ENCODE measurements at regions not wholly inside any gene's neighbourhood (a gene's known extent, or its start where the extent isn't known, plus 50 kb on each side); places are given as distances from the start of the nearest gene placed in this dataset.

- TF ChIP-seq POLR2AphosphoS5 (IDR thresholded peaks at IDR 0.05; ENCODE audit: low read depth, low read length): no peak
- TF ChIP-seq POLR2A (IDR thresholded peaks at IDR 0.05; ENCODE audit: low read depth, low read length): no peak
- no peak for TF ChIP-seq SPI1 (IDR thresholded peaks at IDR 0.05; ENCODE audit: low read depth, low read length)
- no peak for TF ChIP-seq POU2F2 (IDR thresholded peaks at IDR 0.05; ENCODE audit: low read depth, low read length)
These were observed 69.3 kb upstream of the HELT start for GRCh38 chr4:184949020-184949419.

Measured in GM12891 (cell line).